HEK293T (cell line): ENCODE measurements at regions not wholly inside any gene's neighbourhood (a gene's known extent, or its start where the extent isn't known, plus 50 kb on each side); places are given as distances from the start of the nearest gene placed in this dataset.

Experiments used
- ARNT ChIP-seq: fragments of 450-650 bp; IDR thresholded peaks from 2 replicates; pipeline ENCODE4 v1.6.1; 2017; ENCODE audit warnings: mild to moderate bottlenecking
- BHLHE40 ChIP-seq: fragments of 450-650 bp; IDR thresholded peaks from 2 replicates; pipeline ENCODE4 v1.6.1; 2016; ENCODE audit warnings: mild to moderate bottlenecking, moderate library complexity, borderline replicate concordance
- CTBP1 ChIP-seq: fragments of 450-650 bp; IDR thresholded peaks from 2 replicates; pipeline ENCODE4 v1.6.1; 2016; ENCODE audit warnings: borderline replicate concordance
- ELF4 ChIP-seq: fragments of 450-650 bp; IDR thresholded peaks from 2 replicates; pipeline ENCODE4 v1.6.1; 2017; ENCODE audit warnings: antibody characterized with exemption
- FOXA1 ChIP-seq: fragments of 450-650 bp; IDR thresholded peaks from 2 replicates; pipeline ENCODE4 v1.6.1; 2016; ENCODE audit warnings: mild to moderate bottlenecking
- FOXM1 ChIP-seq: fragments of 450-650 bp; IDR thresholded peaks from 2 replicates; pipeline ENCODE4 v1.6.1; 2017; ENCODE audit warnings: mild to moderate bottlenecking, borderline replicate concordance
- HDGF ChIP-seq: fragments of 450-650 bp; IDR thresholded peaks from 2 replicates; pipeline ENCODE4 v1.6.1; 2017; ENCODE audit warnings: antibody characterized with exemption, borderline replicate concordance
- LEF1 ChIP-seq: fragments of 450-650 bp; IDR thresholded peaks from 2 replicates; pipeline ENCODE4 v1.6.1; 2017; ENCODE audit warnings: mild to moderate bottlenecking, borderline replicate concordance
- NFRKB ChIP-seq: fragments of 450-650 bp; IDR thresholded peaks from 2 replicates; pipeline ENCODE4 v1.6.1; 2016; ENCODE audit warnings: mild to moderate bottlenecking, moderate library complexity
- SP1 ChIP-seq: fragments of 450-650 bp; IDR thresholded peaks from 2 replicates; pipeline ENCODE4 v1.6.1; 2017
- SUZ12 ChIP-seq: fragments of 450-650 bp; IDR thresholded peaks from 2 replicates; pipeline ENCODE4 v1.6.1; 2016; ENCODE audit warnings: mild to moderate bottlenecking
- TARDBP ChIP-seq: fragments of 450-650 bp; IDR thresholded peaks from 2 replicates; pipeline ENCODE4 v1.6.1; 2016
- ZNF384 ChIP-seq: fragments of 450-650 bp; IDR thresholded peaks from 2 replicates; pipeline ENCODE4 v1.6.1; 2016
- TF ChIP-seq, protein P1 (sequence below): fragments of 450-650 bp; IDR thresholded peaks from 2 replicates; pipeline ENCODE4 v1.6.1; 2016

GRCh38 chr3:54004335-54004734, 112.7 kb upstream of the SELENOK start:
- TF ChIP-seq SUZ12 (no peak), BHLHE40 (no peak), SP1 (no peak), HDGF (no peak), ZNF384 (no peak), LEF1 (no peak), FOXA1 (no peak), TARDBP (no peak), NFRKB (no peak), ARNT (no peak), FOXM1 (no peak), CTBP1 (no peak), ELF4 (no peak)
- TF ChIP-seq, protein P1, sequence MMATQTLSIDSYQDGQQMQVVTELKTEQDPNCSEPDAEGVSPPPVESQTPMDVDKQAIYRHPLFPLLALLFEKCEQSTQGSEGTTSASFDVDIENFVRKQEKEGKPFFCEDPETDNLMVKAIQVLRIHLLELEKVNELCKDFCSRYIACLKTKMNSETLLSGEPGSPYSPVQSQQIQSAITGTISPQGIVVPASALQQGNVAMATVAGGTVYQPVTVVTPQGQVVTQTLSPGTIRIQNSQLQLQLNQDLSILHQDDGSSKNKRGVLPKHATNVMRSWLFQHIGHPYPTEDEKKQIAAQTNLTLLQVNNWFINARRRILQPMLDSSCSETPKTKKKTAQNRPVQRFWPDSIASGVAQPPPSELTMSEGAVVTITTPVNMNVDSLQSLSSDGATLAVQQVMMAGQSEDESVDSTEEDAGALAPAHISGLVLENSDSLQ: no peak
